GM18520 (cell line): ENCODE measurements at regions not wholly inside any gene's neighbourhood (a gene's known extent, or its start where the extent isn't known, plus 50 kb on each side); places are given as distances from the start of the nearest gene placed in this dataset.

Experiments
- ATAC-seq: cut with Tn5 transposase; IDR thresholded peaks from one replicate; pipeline ENCODE4 v1.9.1; 2021; ENCODE audit not compliant: unreplicated experiment

DNA sequence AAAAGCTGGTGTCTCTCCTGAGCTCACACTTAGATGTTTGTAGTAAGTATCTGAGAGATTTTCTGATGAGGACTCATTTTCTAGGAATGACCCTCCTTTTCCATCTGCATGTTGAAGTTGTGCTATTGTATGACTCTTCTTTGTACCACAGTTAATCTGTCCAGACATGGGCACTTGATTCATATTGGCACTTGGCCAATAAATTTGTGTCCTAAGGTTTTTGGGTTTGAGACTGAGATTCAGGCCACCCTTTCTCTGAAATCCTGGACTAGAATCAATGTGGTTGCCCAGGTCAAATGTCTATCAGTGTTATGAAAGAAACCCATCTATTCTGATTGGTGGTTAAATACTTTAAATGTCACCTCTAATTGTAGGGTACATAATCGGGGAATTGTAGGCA, 869.0 kb downstream of the SH3BGRL start:
- no peak for ATAC-seq

DNA sequence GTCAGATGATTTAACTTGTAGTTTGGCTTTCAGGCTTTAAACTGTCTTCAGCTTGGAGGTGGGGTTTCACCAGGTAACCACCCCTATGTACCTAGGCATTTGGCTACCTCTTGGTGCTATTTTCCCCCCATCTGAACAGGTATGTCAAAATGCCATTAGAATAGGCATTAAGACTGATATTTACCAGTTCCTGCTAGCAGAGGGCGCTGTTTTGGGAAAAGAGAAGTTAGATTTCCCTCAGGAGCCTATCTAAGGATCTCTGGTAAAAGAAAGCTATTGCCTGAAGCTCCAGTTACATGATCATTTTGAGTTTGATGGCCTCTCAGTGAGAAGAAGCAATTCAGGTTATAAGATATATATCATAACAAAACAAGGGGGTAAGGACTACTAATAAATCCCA, 879.1 kb downstream of the SH3BGRL start:
- no peak for ATAC-seq

DNA sequence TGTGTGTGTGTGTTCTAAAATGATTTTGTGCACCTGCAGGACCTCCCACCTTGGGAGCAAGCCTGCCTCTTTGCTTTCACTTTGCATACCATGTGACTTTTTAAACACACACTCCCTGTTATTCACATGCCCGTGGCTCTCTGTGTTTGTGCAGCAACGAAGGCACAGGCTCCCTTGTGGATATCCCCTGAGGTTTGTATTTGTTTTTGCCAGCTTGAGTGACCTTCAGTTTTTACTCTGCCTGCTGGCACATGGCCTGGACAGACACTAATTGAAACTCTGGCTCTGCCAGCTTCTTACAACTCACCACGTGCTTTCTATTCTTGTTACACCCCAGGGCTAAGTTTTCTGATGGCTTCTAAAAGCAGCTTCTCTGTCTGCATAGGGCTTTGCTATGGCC, 885.8 kb downstream of the SH3BGRL start:
- no peak for ATAC-seq

DNA sequence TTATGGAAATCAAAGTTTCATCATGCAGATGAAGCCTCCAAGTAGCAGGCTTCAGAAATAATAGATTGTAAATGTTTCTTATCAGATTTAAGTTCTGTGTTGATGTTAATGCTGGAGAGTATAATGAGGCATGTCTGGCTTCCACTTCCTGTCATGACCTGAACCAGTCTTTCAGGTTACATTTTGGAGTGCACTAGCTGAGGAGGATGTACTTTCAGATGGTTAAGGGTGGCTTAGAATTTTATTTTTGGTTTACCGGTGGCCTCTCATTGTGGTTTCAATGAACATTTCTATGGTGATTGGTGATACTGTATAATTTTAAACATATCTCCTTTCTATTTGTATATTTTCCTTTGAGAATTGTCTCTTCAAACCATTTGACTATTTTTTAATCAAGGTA, 890.4 kb downstream of the SH3BGRL start:
- no peak for ATAC-seq

DNA sequence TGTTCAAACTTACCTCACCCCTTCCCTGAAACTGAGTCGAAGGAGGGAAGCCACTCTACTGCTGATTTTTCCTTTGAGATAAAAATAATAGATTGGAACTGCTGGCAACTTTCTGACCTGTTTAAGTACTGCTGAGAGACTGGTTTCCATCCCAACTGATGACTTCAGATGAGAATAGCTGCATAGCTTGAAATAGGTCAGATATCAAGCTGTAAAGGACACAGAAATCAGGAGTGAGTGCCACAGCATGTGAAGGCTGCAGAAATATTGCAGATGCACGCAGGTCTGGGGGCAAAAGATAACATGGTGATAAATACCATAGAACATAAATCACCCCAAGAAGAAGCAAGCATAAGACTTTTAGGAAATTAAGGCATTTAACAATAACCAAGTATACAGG, 923.2 kb downstream of the SH3BGRL start:
- no peak for ATAC-seq

DNA sequence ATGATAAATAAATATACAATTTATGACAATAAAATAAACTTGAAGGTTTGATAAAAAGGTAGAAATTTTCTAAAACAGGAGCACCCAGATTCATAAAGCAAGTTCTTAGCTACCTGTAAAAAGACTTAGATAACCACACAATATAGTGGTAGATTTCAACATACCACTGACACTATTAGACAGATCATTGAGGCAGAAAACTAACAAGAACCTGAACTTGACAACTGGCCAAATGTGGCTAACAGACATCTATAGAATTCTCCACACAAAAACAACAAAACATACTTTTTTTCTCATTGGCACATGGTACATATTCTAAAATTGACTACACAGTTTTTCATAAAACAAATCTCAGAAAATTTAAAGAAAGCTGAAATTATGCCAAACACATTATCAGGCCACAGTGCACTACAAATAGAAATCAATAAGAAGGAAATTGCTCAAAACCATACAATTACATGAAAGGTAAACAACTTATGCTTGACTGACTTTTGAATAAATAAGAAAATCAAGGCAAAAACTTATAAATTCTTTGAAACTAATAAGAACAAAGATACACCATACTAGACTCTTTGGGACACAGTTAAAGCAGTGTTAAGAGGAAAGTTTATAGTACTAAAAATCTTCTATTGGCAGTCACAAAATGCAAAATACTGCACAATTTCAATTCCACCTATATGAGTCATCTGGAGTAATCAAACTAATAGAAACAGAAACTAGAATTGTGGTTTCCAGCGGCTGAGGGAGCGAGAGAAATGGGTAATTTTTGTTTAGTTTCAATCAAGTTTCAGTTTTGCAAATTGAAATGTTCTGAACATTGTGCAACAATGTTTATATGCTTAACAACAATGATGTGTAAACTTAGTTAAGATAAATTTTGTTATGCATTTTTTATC, 925.6 kb downstream of the SH3BGRL start:
- ATAC-seq = peak; percentile 86

DNA sequence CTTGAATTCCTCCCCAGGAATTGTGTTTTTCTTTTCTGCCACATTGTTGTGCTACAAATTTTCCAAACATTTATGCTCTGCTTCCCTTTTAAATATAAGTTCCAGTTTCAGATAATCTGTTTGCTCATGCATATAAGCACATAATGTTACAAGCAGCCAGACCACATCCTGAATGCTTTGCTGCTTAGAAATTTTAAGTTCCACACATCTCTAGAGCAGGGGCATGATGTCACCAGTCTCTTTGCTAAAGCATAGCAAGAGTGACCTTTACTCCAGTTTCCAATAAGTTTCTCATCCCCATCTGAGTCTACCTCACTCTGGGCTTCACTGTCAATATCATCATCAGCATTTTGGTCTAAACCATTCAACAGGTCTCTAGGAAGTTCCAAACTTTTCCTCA, 932.5 kb downstream of the SH3BGRL start:
- ATAC-seq = no peak

DNA sequence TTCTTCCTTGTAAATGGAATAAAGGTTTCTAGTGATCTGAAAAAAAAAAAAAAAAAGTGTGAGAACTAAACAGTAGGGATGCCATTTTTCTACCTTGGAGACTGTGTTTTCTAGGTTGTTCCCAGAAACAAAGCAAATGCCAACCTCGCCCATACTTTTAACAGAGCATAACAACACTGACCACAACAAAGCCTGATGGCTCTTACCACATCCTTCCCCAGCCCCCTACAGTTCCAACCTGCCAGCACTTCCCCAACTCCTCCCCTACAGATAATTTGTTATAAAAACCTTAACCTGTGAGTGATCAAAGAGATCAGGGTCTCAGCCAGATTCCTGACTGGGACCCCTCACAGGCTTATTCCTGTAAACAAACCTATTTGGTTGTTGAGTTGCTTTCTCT, 940.0 kb downstream of the SH3BGRL start:
- ATAC-seq = no peak

DNA sequence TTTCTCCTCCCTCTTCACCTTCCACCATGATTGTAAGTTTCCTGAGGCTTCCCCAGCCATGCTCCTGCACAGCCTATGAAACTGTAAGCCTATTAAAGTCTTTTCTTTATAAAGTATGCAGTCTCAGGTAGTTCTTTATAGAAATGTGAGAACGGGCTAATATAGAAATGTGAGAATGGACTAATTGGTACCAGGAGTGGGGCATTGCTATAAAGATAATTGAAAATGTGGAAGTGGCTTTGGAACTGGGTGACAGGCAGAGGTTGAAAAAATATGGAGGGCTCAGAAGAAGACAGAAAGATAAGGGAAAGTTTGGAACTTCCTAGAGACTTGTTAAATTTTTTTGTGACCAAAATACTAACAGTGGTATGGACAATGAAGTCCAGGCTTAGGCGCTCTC, 959.3 kb downstream of the SH3BGRL start:
- no peak for ATAC-seq

DNA sequence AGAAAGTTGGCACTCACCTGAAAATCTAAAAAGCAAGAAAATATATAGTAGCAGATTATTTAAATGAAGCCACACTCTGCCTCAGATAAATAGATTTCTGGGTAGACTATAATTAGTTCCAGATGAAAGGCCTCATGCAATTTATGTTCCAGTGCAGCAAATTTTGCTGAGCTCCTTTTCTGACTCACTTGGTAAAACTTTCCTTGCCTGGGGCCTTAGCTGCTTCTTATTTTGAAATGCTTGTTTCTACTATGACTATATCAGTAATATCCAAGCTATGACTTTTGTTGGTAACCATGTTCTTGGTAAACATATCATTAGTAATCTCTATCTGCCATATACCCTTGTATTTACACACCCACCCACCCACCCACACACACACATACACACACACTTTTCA, 961.8 kb downstream of the SH3BGRL start:
- ATAC-seq = no peak

DNA sequence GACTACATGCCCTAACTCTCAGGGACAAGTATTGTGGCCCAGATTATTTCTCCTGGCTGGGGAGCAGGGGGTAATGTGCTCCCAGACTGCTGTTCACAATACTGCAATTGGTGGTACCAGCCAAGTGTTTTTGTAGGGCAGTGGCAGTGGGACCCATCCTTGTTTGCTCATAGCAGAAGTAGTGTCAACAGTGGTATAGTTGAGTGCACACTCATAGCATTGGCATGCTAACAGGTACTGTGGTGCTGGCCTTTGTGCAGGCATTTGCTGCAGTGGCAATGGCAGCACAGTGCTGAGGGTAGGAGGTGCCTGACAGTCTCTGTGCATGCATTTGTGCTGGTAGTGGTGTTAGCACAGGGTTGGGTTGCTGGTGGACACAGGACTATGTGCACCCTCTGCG, 995.0 kb downstream of the SH3BGRL start:
- no peak for ATAC-seq

DNA sequence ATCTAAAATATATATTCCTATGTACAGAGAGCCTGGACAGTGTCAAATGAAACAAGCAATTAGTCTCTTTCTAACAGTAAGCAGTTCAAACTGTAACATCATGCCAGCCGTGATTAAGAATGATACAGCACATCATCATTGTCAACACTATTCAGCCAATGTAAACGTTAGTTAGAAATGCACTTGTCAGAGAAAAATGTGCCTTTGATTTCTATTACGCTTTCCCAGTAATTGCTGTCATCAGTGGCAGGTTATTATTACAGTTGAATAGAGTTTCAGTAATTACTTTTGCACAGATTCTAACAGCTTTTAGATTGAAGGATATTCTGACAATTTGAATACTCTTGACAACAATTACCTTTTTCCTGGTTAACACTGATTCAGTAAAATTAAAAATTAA, 1007.1 kb downstream of the SH3BGRL start:
- ATAC-seq = no peak

DNA sequence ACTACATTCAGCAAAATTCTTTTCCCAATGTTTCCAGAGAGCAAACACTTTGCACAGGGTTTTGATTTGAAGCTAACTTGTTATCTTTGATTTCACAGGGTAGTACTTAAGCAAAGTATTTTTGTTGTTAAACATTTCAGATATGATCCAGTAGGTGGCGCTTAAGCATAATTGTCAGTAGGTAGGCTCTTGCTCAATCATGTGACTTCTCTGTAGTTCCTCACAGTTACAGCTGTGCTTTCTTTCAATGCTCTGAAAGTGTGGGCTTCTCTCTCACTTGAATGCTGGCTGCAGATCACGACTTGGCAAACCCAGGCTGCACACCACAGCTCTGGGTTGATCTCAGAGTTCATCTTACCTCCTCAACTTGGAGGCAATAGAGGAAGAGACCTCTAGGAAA, 1016.5 kb downstream of the SH3BGRL start:
- ATAC-seq = no peak

DNA sequence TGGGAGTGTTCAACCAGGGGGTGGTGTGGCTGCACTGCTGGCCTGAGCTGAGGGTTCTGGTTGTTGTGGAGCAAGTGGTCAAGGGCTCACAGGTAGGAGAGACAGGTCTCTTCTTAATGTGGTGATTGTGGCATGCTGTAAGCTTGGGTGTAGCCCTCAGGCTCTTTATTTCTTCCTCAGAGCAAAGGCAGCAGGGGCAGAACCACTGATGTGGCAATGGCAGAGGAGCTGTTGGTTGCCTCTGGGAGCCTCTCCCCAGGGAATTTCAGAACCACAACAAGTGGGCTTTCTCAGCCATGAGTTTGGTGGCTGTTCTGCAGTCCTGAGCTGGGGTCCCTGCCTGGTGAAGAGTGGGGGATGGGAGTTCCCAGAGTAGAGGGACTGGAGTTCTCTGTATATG, 1017.2 kb downstream of the SH3BGRL start:
- no peak for ATAC-seq

DNA sequence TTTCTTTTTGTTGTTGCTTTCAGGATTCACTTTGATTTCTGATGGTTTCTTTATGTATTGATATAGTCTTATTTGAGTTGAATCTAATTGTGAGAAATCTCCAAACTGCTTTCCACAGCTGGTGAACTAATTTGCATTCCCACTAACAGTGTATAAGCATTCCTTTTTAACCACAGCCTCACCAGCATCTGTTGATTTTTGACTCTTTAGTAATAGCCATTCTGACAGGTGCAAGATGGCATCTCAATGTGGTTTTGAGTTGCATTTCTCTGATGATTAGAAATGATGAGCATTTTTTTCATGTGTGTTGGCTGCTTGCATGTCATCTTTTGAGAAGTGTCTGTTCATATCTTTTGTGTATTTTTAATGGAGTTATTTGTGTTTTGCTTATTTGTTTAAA, 1023.1 kb downstream of the SH3BGRL start:
- no peak for ATAC-seq

DNA sequence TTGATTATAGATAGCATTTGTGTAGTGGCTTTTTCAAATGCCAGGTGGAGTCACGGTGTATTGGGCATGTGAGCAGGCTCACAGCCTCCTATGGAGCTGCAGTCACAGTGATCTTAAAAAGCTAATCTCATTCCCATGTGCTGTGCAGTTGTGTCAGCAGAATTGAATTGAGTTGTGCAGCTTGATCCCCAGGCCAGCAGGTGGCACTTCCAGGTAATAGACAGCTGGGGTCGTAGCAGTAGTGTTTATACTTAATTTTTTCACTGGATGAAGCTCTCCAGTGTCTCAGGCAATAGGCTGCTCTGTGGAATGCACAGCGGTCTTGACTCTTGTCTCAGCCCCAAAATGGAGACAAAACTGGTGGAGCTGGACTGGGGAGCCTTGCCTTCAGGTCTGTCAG, 1028.1 kb downstream of the SH3BGRL start:
- no peak for ATAC-seq

DNA sequence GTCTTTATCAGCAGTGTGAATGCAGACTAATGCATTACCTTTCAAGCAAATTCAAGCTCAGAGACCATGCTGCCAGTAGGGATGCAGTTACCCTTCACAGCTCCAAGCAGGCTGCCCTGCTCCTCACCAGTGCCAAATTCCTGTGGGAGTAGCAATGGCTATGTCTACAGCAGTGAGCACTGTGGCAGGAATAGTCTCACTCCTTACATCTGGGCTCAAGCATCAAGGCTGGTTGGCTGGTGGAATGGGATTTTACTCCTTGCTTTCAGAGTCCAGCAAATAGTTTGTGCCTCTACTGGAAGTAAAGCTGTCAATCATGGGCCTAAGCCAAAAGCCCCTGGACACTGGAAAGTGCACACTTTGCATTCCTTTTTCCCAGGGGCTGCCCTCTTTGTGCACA, 1030.8 kb downstream of the SH3BGRL start:
- ATAC-seq = no peak

DNA sequence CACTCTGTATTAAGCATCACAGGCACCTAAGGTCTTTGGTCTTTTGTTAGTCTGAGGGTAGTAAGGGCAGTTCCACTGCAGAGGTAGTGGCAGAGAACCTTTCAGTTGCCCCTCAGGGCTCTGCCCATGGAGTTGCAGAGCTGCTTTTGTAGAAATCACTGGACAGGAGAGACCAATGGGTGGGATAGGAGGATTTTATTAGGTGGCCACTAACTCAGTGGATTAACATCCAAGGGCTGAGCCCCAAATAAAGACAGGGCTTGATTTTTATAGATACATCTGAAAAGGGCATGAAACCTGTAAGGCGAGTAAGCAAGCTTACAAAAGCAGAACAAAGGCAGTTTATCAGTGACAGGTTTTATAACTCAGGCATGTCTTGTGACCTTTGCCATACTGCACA, 1035.4 kb downstream of the SH3BGRL start:
- ATAC-seq = no peak
